Sigmoid colon (tissue), 6 donors: ENCODE measurements at regions not wholly inside any gene's neighbourhood (a gene's known extent, or its start where the extent isn't known, plus 50 kb on each side); places are given as distances from the start of the nearest gene placed in this dataset.
"Not testable (repeated sequence)": the region's sequence is repeated elsewhere in the genome, so short reads cannot be mapped to it uniquely, and the experiment has no call there.

Experiments used
- DNase-seq: peaks from one replicate; pipeline ENCODE4 v3.0.0-alpha.2; 2019
- H3K27ac ChIP-seq, 4 donors: fragments of 200-600 bp; sonication (generic); one replicate each; pipeline ENCODE4 v1.5.1; 2016 to 2019; ENCODE audit warnings: mild to moderate bottlenecking in 1 of 4
- H3K27me3 ChIP-seq, 3 donors: fragments of 200-600 bp; sonication (generic); one replicate each; pipeline ENCODE4 v1.5.1; 2019; ENCODE audit warnings: mild to moderate bottlenecking in 1 of 3
- H3K36me3 ChIP-seq, 4 donors: fragments of 200-600 bp; sonication (generic); one replicate each; pipeline ENCODE4 v1.5.1; 2016 to 2019
- H3K4me1 ChIP-seq, 4 donors: fragments of 200-600 bp; sonication (generic); one replicate each; pipeline ENCODE4 v1.5.1; 2017 to 2019
- H3K4me3 ChIP-seq, 4 donors: fragments of 200-600 bp; sonication (generic); one replicate each; pipeline ENCODE4 v1.5.1; 2017 to 2019; ENCODE audit warnings: mild to moderate bottlenecking in 2 of 4, moderate library complexity in 1 of 4
- H3K9me3 ChIP-seq, 4 donors: fragments of 200-600 bp in 3 of 4; sonication (generic) in 3 of 4; one replicate each; pipeline versions ENCODE4 v1.5.1 to v1.6.1; 2013 to 2019
- CTCF ChIP-seq, 4 experiments: fragments of 450-650 bp in 3 of 4; fragments of 200-600 bp in 1 of 4; IDR thresholded peaks; one replicate each; pipeline ENCODE4 v1.5.1; 2016 to 2019; ENCODE audit warnings: antibody characterized with exemption in 4 of 4, mild to moderate bottlenecking in 3 of 4, moderate library complexity in 2 of 4
- EP300 ChIP-seq, 4 donors: sonication (generic); formaldehyde crosslinking; IDR thresholded peaks; one replicate each; pipeline ENCODE4 v1.6.1; 2017; ENCODE audit warnings: antibody characterized with exemption in 4 of 4
- POLR2A ChIP-seq, 2 donors: fragments of 450-650 bp; IDR thresholded peaks; one replicate each; pipeline ENCODE4 v1.6.1; 2016; ENCODE audit warnings: antibody characterized with exemption in 2 of 2, mild to moderate bottlenecking in 2 of 2, moderate library complexity in 2 of 2
- POLR2AphosphoS5 ChIP-seq, 4 donors: sonication (generic); formaldehyde crosslinking; IDR thresholded peaks; one replicate each; pipeline ENCODE4 v1.6.1; 2017; ENCODE audit warnings: antibody characterized with exemption in 4 of 4
- WGBS, 2 donors: extraction: QIAGEN DNeasy Blood & Tissue Kit; methylation state at CpG; one replicate each; pipeline ENCODE4 v1.1.7; 2013; 5-methylcytosine and 5-hydroxymethylcytosine counted together
- intact Hi-C: fragments of 100-400 bp; cut with DNase I; formaldehyde crosslinking; loops from one replicate; pipeline ENCODE4 v1.15.1; 2023
- donor health status: healthy with polysubstance abuse.
- donor health status: healthy.

GRCh38 chr2:150124739-150125138, 362.7 kb downstream of the RND3 start:
- Histone ChIP-seq H3K9me3 (no peaks in the 10 kb centered on the region), H3K27me3 (no peaks in the 10 kb centered on the region), H3K4me3 (no peak overlapping the region), H3K36me3 (no peaks in the 10 kb centered on the region), H3K4me1 (no peaks in the 10 kb centered on the region), H3K27ac (no peak overlapping the region)
- TF ChIP-seq POLR2A (IDR thresholded peaks at IDR 0.05) (no peak), POLR2AphosphoS5 (IDR thresholded peaks at IDR 0.05) (no peak), EP300 (IDR thresholded peaks at IDR 0.05) (no peak), CTCF (IDR thresholded peaks at IDR 0.05) (no peak)
- intact Hi-C loops, result no loop called here
- DNase-seq, result no peak

GRCh38 chr2:150122871-150123613, 364.4 kb downstream of the RND3 start:
- no peaks in the 10 kb centered on the region for H3K27me3 ChIP-seq
- TF ChIP-seq POLR2AphosphoS5 (IDR thresholded peaks at IDR 0.05), result no peak
- 81 to 84% methylated on average over 2 of the region's 2 CpGs for WGBS, 2 donors
- DNase-seq, result no peak
- H3K4me1 ChIP-seq, result no peaks in the 10 kb centered on the region
- H3K36me3 ChIP-seq, result no peaks in the 10 kb centered on the region
- no peak overlapping the region for H3K4me3 ChIP-seq
- H3K9me3 ChIP-seq, result no peaks in the 10 kb centered on the region
- H3K27ac ChIP-seq, result no peak overlapping the region
- intact Hi-C loops, result no loop called here

- Histone ChIP-seq H3K27me3 (no peaks in the 10 kb centered on the region), H3K4me1 (no peaks in the 10 kb centered on the region), H3K9me3 (no peaks in the 10 kb centered on the region), H3K4me3 (no peak overlapping the region), H3K36me3 (no peaks in the 10 kb centered on the region), H3K27ac (no peak overlapping the region)
- DNase-seq, result no peak
- TF ChIP-seq CTCF (IDR thresholded peaks at IDR 0.05) (no peak), POLR2A (IDR thresholded peaks at IDR 0.05) (no peak), POLR2AphosphoS5 (IDR thresholded peaks at IDR 0.05) (no peak), EP300 (IDR thresholded peaks at IDR 0.05) (no peak)
- 98% methylated on average over 3 of the region's 3 CpGs for WGBS, 2 donors
- intact Hi-C loops, result no loop called here
Measured at GRCh38 chr2:150122156-150122555, 365.3 kb downstream of the RND3 start.

GRCh38 chr2:150120326-150120955, 367.0 kb downstream of the RND3 start:
- Histone ChIP-seq H3K27ac (no peak overlapping the region), H3K27me3 (no peaks in the 10 kb centered on the region), H3K9me3 (no peaks in the 10 kb centered on the region), H3K4me3 (no peak overlapping the region), H3K36me3 (no peaks in the 10 kb centered on the region), H3K4me1 (no peaks in the 10 kb centered on the region)
- TF ChIP-seq EP300 (IDR thresholded peaks at IDR 0.05), result no peak
- no peak for TF ChIP-seq CTCF (IDR thresholded peaks at IDR 0.05)
- no peak for TF ChIP-seq POLR2AphosphoS5 (IDR thresholded peaks at IDR 0.05)
- no peak for TF ChIP-seq POLR2A (IDR thresholded peaks at IDR 0.05)
- WGBS, 2 donors, result 66 to 78% methylated on average over 11 of the region's 11 CpGs
- intact Hi-C loops, result no loop called here
- no peak for DNase-seq

GRCh38 chr2:150119819-150120218, 367.6 kb downstream of the RND3 start:
- H3K36me3 ChIP-seq, result no peaks in the 10 kb centered on the region
- H3K4me1 ChIP-seq, result no peaks in the 10 kb centered on the region
- TF ChIP-seq POLR2AphosphoS5 (IDR thresholded peaks at IDR 0.05) (no peak), POLR2A (IDR thresholded peaks at IDR 0.05) (no peak), CTCF (IDR thresholded peaks at IDR 0.05) (no peak), EP300 (IDR thresholded peaks at IDR 0.05) (no peak)
- H3K4me3 ChIP-seq, result no peak overlapping the region
- intact Hi-C loops, result no loop called here
- no peak for DNase-seq
- no peak overlapping the region for H3K27ac ChIP-seq
- 74 to 86% methylated on average over 3 of the region's 3 CpGs for WGBS, 2 donors
- no peaks in the 10 kb centered on the region for H3K27me3 ChIP-seq
- H3K9me3 ChIP-seq, result no peaks in the 10 kb centered on the region

- H3K4me3 ChIP-seq, H3K9me3 ChIP-seq, intact Hi-C loops, H3K27me3 ChIP-seq, DNase-seq, H3K36me3 ChIP-seq, H3K4me1 ChIP-seq, H3K27ac ChIP-seq: not testable (repeated sequence)
- WGBS, 2 donors, result 80 to 84% methylated on average over 8 of the region's 8 CpGs
Measured at GRCh38 chr2:150114089-150114488, 373.4 kb downstream of the RND3 start.
